OCI-LY3 (cell line): ENCODE measurements at regions not wholly inside any gene's neighbourhood (a gene's known extent, or its start where the extent isn't known, plus 50 kb on each side); places are given as distances from the start of the nearest gene placed in this dataset.

ENCODE experiments used
- H2AFZ ChIP-seq: fragments of 200-600, 300-600 bp; shearing (Covaris generic); 2 replicates; pipeline ENCODE4 v1.6.0; 2014; ENCODE audit warnings: antibody characterized with exemption, low read depth, low read length
- H3K27ac ChIP-seq: fragments of 200-600, 300-600 bp; sonication (generic); 2 replicates; pipeline ENCODE4 v1.5.1; 2014; ENCODE audit warnings: mild to moderate bottlenecking, low read length, moderate library complexity, mixed read lengths
- H3K27me3 ChIP-seq: fragments of 200-600, 300-600 bp; sonication (generic); 2 replicates; pipeline ENCODE4 v1.6.1; 2014; ENCODE audit warnings: low read depth, low read length, mixed read lengths
- H3K36me3 ChIP-seq: fragments of 200-600, 300-600 bp; sonication (generic); replicated peaks from 2 replicates; pipeline ENCODE3; 2014; ENCODE audit warnings: low read depth, low read length, mixed read lengths
- H3K4me1 ChIP-seq: fragments of 300-600, 200-600 bp; sonication (generic); 2 replicates; pipeline ENCODE4 v1.6.1; 2014; ENCODE audit warnings: low read length, mixed read lengths
- H3K4me2 ChIP-seq: fragments of 200-600, 300-600 bp; sonication (generic); 2 replicates; pipeline ENCODE4 v1.6.1; 2014; ENCODE audit warnings: low read length, mixed read lengths
- H3K4me3 ChIP-seq: fragments of 300-600, 200-600 bp; sonication (generic); 2 replicates; pipeline ENCODE4 v1.5.1; 2014; ENCODE audit warnings: antibody characterized with exemption, mild to moderate bottlenecking, low read length, moderate library complexity
- H3K79me2 ChIP-seq: fragments of 300-600, 200-600 bp; shearing (Covaris generic); 2 replicates; pipeline ENCODE4 v1.6.1; 2014; ENCODE audit warnings: mild to moderate bottlenecking, low read length, mixed read lengths
- H3K9ac ChIP-seq: fragments of 300-600, 200-600 bp; shearing (Covaris generic); 2 replicates; pipeline ENCODE4 v1.6.0; 2014; ENCODE audit warnings: mild to moderate bottlenecking, low read length, moderate library complexity
- H3K9me3 ChIP-seq: fragments of 200-600, 300-600 bp; shearing (Covaris generic); 2 replicates; pipeline ENCODE4 v1.6.1; 2014; ENCODE audit warnings: low read length, mixed read lengths; ENCODE audit not compliant: insufficient read depth
- H4K20me1 ChIP-seq: fragments of 200-600, 300-600 bp; sonication (generic); 2 replicates; pipeline ENCODE4 v1.6.1; 2016; ENCODE audit warnings: low read length, mixed read lengths; ENCODE audit not compliant: insufficient read depth
- CTCF ChIP-seq: fragments of 200-600, 300-600 bp; sonication (generic); IDR thresholded peaks from 2 replicates; pipeline ENCODE4 v1.5.1; 2014; ENCODE audit warnings: antibody characterized with exemption, low read length, low read depth
- EZH2phosphoT487 ChIP-seq: fragments of 200-600 bp; shearing (Covaris generic); IDR thresholded peaks from 2 replicates; pipeline ENCODE4 v1.6.1; 2018; ENCODE audit warnings: antibody characterized with exemption, mixed run types, low read depth

GRCh38 chr5:89117124-89117644 lies 234.2 kb upstream of the MEF2C start:
- no peak overlapping the region for H3K27ac ChIP-seq
- TF ChIP-seq EZH2phosphoT487 = no peak
- TF ChIP-seq CTCF = no peak
- H3K9me3 ChIP-seq = no peaks in the 10 kb centered on the region
- H3K4me3 ChIP-seq = no peak overlapping the region
- H3K4me2 ChIP-seq = peak overlapping the region; percentile 17; the same call in 1 of the 2 replicates
- no peaks in the 10 kb centered on the region for H3K27me3 ChIP-seq
- H2AFZ ChIP-seq = no peak overlapping the region
- H3K4me1 ChIP-seq = peaks cover 7% of the 10 kb centered on the region
- no peaks in the 10 kb centered on the region for H4K20me1 ChIP-seq
- no peak overlapping the region for H3K9ac ChIP-seq
- no peaks in the 10 kb centered on the region for H3K36me3 ChIP-seq
- no peaks in the 10 kb centered on the region for H3K79me2 ChIP-seq

GRCh38 chr5:89110916-89111646 lies 228.1 kb upstream of the MEF2C start:
- H4K20me1 ChIP-seq = no peaks in the 10 kb centered on the region
- H3K27me3 ChIP-seq = no peaks in the 10 kb centered on the region
- no peaks in the 10 kb centered on the region for H3K79me2 ChIP-seq
- TF ChIP-seq CTCF (no peak), EZH2phosphoT487 (no peak)
- H3K4me3 ChIP-seq = no peak overlapping the region
- H3K27ac ChIP-seq = no peak overlapping the region
- H3K9me3 ChIP-seq = no peaks in the 10 kb centered on the region
- H2AFZ ChIP-seq = no peak overlapping the region
- no peaks in the 10 kb centered on the region for H3K36me3 ChIP-seq
- H3K4me2 ChIP-seq = no peak overlapping the region
- no peaks in the 10 kb centered on the region for H3K4me1 ChIP-seq
- no peak overlapping the region for H3K9ac ChIP-seq

- no peaks in the 10 kb centered on the region for H3K4me1 ChIP-seq
- no peaks in the 10 kb centered on the region for H3K36me3 ChIP-seq
- H2AFZ ChIP-seq = no peak overlapping the region
- H3K9ac ChIP-seq = no peak overlapping the region
- no peaks in the 10 kb centered on the region for H4K20me1 ChIP-seq
- H3K9me3 ChIP-seq = no peaks in the 10 kb centered on the region
- no peak overlapping the region for H3K27ac ChIP-seq
- no peak overlapping the region for H3K4me3 ChIP-seq
- no peaks in the 10 kb centered on the region for H3K79me2 ChIP-seq
- H3K27me3 ChIP-seq = no peaks in the 10 kb centered on the region
- H3K4me2 ChIP-seq = no peak overlapping the region
- TF ChIP-seq CTCF (no peak), EZH2phosphoT487 (no peak)
Observed at GRCh38 chr5:89106480-89106879, 223.5 kb upstream of the MEF2C start.

- no peak overlapping the region for H3K9ac ChIP-seq
- H3K36me3 ChIP-seq = no peaks in the 10 kb centered on the region
- H4K20me1 ChIP-seq = no peaks in the 10 kb centered on the region
- H3K79me2 ChIP-seq = no peaks in the 10 kb centered on the region
- no peak overlapping the region for H3K27ac ChIP-seq
- H3K9me3 ChIP-seq = no peaks in the 10 kb centered on the region
- H3K4me2 ChIP-seq = no peak overlapping the region
- H3K4me3 ChIP-seq = no peak overlapping the region
- H2AFZ ChIP-seq = no peak overlapping the region
- no peaks in the 10 kb centered on the region for H3K27me3 ChIP-seq
- TF ChIP-seq EZH2phosphoT487 = no peak
- TF ChIP-seq CTCF = no peak
- H3K4me1 ChIP-seq = no peaks in the 10 kb centered on the region
Observed at GRCh38 chr5:89105836-89106235, 222.9 kb upstream of the MEF2C start.
